DMS 273 (cell line): ENCODE measurements at regions not wholly inside any gene's neighbourhood (a gene's known extent, or its start where the extent isn't known, plus 50 kb on each side); places are given as distances from the start of the nearest gene placed in this dataset.
"Not testable (repeated sequence)": the region's sequence is repeated elsewhere in the genome, so short reads cannot be mapped to it uniquely, and the experiment has no call there.

Experiments
- DNase-seq: peaks from one replicate; lab custom pipeline; 2025; ENCODE audit not compliant: unreplicated experiment; lab: John Stamatoyannopoulos, UW

- no peak for DNase-seq
Measured at GRCh38 chr12:69028941-69029729, 96.2 kb upstream of the CPM start.

GRCh38 chr12:69030321-69030720, 97.3 kb upstream of the CPM start:
- no peak for DNase-seq

- DNase-seq: no peak
Measured at GRCh38 chr12:69036533-69036932, 103.6 kb upstream of the CPM start.

- DNase-seq: no peak
Measured at GRCh38 chr12:69036999-69037398, 104.0 kb upstream of the CPM start.

- no peak for DNase-seq
Measured at GRCh38 chr12:69039911-69040310, 106.9 kb upstream of the CPM start.

GRCh38 chr12:69042557-69042956, 109.6 kb upstream of the CPM start:
- no peak for DNase-seq

GRCh38 chr12:69042970-69043369, 110.0 kb upstream of the CPM start:
- DNase-seq: no peak

GRCh38 chr12:69044887-69045286, 111.9 kb upstream of the CPM start:
- no peak for DNase-seq

GRCh38 chr12:69045430-69045829, 112.5 kb upstream of the CPM start:
- DNase-seq: no peak

GRCh38 chr12:69046363-69046762, 113.4 kb upstream of the CPM start:
- no peak for DNase-seq

- no peak for DNase-seq
Measured at GRCh38 chr12:69046920-69047319, 113.9 kb upstream of the CPM start.

- DNase-seq: no peak
Measured at GRCh38 chr12:69047990-69048389, 115.0 kb upstream of the CPM start.

GRCh38 chr12:69049855-69050254, 116.9 kb upstream of the CPM start:
- not testable (repeated sequence) for DNase-seq

GRCh38 chr12:69052613-69053408, 119.8 kb upstream of the CPM start:
- DNase-seq: peak; percentile 36

GRCh38 chr12:69054343-69055056, 121.5 kb upstream of the CPM start:
- no peak for DNase-seq

GRCh38 chr12:69055280-69055679, 122.3 kb upstream of the CPM start:
- no peak for DNase-seq

- DNase-seq: no peak
Measured at GRCh38 chr12:69055706-69056105, 122.7 kb upstream of the CPM start.

GRCh38 chr12:69056743-69057515, 124.0 kb upstream of the CPM start:
- no peak for DNase-seq

GRCh38 chr12:69057742-69058141, 124.8 kb upstream of the CPM start:
- DNase-seq: no peak

GRCh38 chr12:69059465-69060457, 126.8 kb upstream of the CPM start:
- DNase-seq: no peak
